Mesenchymal stem cell (in vitro differentiated cells and primary cell): ENCODE measurements at regions not wholly inside any gene's neighbourhood (a gene's known extent, or its start where the extent isn't known, plus 50 kb on each side); places are given as distances from the start of the nearest gene placed in this dataset.

ENCODE experiments used
- DNase-seq: peaks from one replicate; pipeline ENCODE4 v3.0.0-alpha.2; 2013
- H2AFZ ChIP-seq: one replicate; pipeline ENCODE4 v1.6.1; 2013; ENCODE audit warnings: low read depth, mild to moderate bottlenecking, control low read depth, inconsistent platforms, low read length, moderate library complexity
- H2AK5ac ChIP-seq: 2 replicates; pipeline ENCODE4 v1.6.1; 2013; ENCODE audit warnings: low read length, moderate library complexity, mild to moderate bottlenecking, inconsistent platforms; ENCODE audit not compliant: severe bottlenecking
- H2BK120ac ChIP-seq: one replicate; pipeline ENCODE4 v1.6.1; 2013; ENCODE audit warnings: low read depth, mild to moderate bottlenecking, inconsistent platforms, low read length, moderate library complexity
- H2BK12ac ChIP-seq, 2 experiments: one replicate each; pipeline ENCODE4 v1.6.1; 2013; ENCODE audit warnings: inconsistent platforms in 2 of 2, low read length in 2 of 2, mild to moderate bottlenecking in 2 of 2, moderate library complexity in 2 of 2, control low read depth in 1 of 2
- H2BK15ac ChIP-seq: one replicate; pipeline ENCODE4 v1.6.1; 2013; ENCODE audit warnings: mild to moderate bottlenecking, low read depth, inconsistent platforms; ENCODE audit not compliant: poor library complexity, severe bottlenecking
- H2BK5ac ChIP-seq: 2 replicates; pipeline ENCODE4 v1.6.1; 2013; ENCODE audit warnings: low read depth, mild to moderate bottlenecking, low read length, control low read depth, inconsistent platforms; ENCODE audit not compliant: poor library complexity, severe bottlenecking
- H3K14ac ChIP-seq, 2 experiments: one replicate each; pipeline ENCODE4 v1.6.1; 2013; ENCODE audit warnings: inconsistent platforms in 2 of 2, low read length in 2 of 2, control low read depth in 1 of 2, mild to moderate bottlenecking in 1 of 2, moderate library complexity in 1 of 2
- H3K18ac ChIP-seq, 2 experiments: one replicate each; pipeline ENCODE4 v1.6.1; 2013; ENCODE audit warnings: inconsistent platforms in 2 of 2, low read length in 2 of 2, control low read depth in 1 of 2, low read depth in 1 of 2, mild to moderate bottlenecking in 1 of 2
- H3K23ac ChIP-seq, 2 experiments: one replicate each; pipeline ENCODE4 v1.6.1; 2013; ENCODE audit warnings: inconsistent platforms in 2 of 2, low read length in 2 of 2, mild to moderate bottlenecking in 2 of 2, moderate library complexity in 2 of 2, control low read depth in 1 of 2
- H3K27ac ChIP-seq: 2 replicates; pipeline ENCODE4 v1.5.1; 2013; ENCODE audit warnings: mild to moderate bottlenecking, moderate library complexity, low read length, control low read depth, inconsistent platforms; ENCODE audit not compliant: poor library complexity, severe bottlenecking
- H3K27me3 ChIP-seq, 2 experiments: 2 replicates each; pipeline versions ENCODE4 v1.6.1 to v1.7.0; 2013; ENCODE audit warnings: low read length in 2 of 2, mild to moderate bottlenecking in 2 of 2, moderate library complexity in 2 of 2, control low read depth in 1 of 2, inconsistent platforms in 1 of 2; ENCODE audit not compliant: control insufficient read depth in 1 of 2, insufficient read depth in 1 of 2
- H3K36me3 ChIP-seq, 2 experiments: 2 replicates each; pipeline versions ENCODE4 v1.6.1 to v1.7.0; 2013; ENCODE audit warnings: low read length in 2 of 2, control low read depth in 1 of 2, inconsistent platforms in 1 of 2, low read depth in 1 of 2, mild to moderate bottlenecking in 1 of 2; ENCODE audit not compliant: insufficient read depth in 2 of 2, control insufficient read depth in 1 of 2
- H3K4ac ChIP-seq, 2 experiments: one replicate each; pipeline ENCODE4 v1.6.1; 2013; ENCODE audit warnings: inconsistent platforms in 2 of 2, low read length in 2 of 2, mild to moderate bottlenecking in 2 of 2, moderate library complexity in 2 of 2, control low read depth in 1 of 2, low read depth in 1 of 2
- H3K4me1 ChIP-seq: 2 replicates; pipeline ENCODE4 v1.6.1; 2013; ENCODE audit warnings: low read depth, low read length, control low read depth; ENCODE audit not compliant: control insufficient read depth, insufficient read depth
- H3K4me2 ChIP-seq: 2 replicates; pipeline ENCODE4 v1.6.1; 2013; ENCODE audit warnings: low read length, mild to moderate bottlenecking, inconsistent platforms; ENCODE audit not compliant: poor library complexity, severe bottlenecking
- H3K4me3 ChIP-seq, 2 experiments: 2 replicates each; pipeline versions ENCODE4 v1.5.1 to v1.7.0; 2013; ENCODE audit warnings: low read length in 2 of 2, mild to moderate bottlenecking in 2 of 2, control low read depth in 1 of 2, low read depth in 1 of 2; ENCODE audit not compliant: insufficient read depth in 1 of 2
- H3K79me1 ChIP-seq: replicated peaks from 2 replicates; pipeline ENCODE4 v1.6.1; 2013; ENCODE audit warnings: mild to moderate bottlenecking, control low read depth, low read length, inconsistent platforms; ENCODE audit not compliant: poor library complexity, severe bottlenecking
- H3K9ac ChIP-seq: 2 replicates; pipeline ENCODE4 v1.7.0; 2013; ENCODE audit warnings: mild to moderate bottlenecking, low read length, moderate library complexity
- H3K9me3 ChIP-seq: 2 replicates; pipeline ENCODE4 v1.7.0; 2013; ENCODE audit warnings: mild to moderate bottlenecking, low read length; ENCODE audit not compliant: control insufficient read depth
- H4K8ac ChIP-seq: one replicate; pipeline ENCODE4 v1.6.1; 2013; ENCODE audit warnings: inconsistent platforms, mild to moderate bottlenecking, low read length, moderate library complexity
- H4K91ac ChIP-seq: one replicate; pipeline ENCODE4 v1.6.1; 2013; ENCODE audit warnings: mild to moderate bottlenecking, low read length, inconsistent platforms
- WGBS: methylation state at CpG from one replicate; pipeline ENCODE4 v1.1.7; 2013; ENCODE audit warnings: mixed read lengths; 5-methylcytosine and 5-hydroxymethylcytosine counted together

DNA sequence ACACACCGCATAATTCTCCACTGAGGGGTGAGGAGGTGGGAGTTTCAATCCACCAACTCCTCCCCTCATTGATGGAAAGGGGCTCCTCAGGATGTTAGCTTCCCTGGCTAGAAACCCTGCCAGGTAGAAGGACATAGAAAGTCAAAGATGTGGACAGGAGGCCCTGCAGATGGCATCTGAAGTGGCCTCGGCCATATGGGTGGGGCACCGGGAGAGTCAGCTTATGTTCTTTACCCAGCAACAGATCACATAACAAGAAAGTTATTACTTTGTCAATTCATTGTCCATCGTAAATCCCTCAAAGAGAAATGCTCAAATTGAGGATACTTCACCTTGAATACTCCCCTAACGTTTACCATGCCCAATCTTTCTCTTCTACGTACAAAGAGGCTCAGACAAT, 97.3 kb upstream of the ARHGEF3 start:
- H2BK12ac ChIP-seq = no peak overlapping the region
- no peak overlapping the region for H3K4me3 ChIP-seq
- no peak overlapping the region for H2BK15ac ChIP-seq
- no peak overlapping the region for H2AFZ ChIP-seq
- DNase-seq = no peak
- H3K36me3 ChIP-seq = peaks cover 0 to 4% of the 10 kb centered on the region in 2 experiments
- H3K14ac ChIP-seq = no peak overlapping the region
- no peak overlapping the region for H4K91ac ChIP-seq
- H3K18ac ChIP-seq = no peak overlapping the region
- H3K79me1 ChIP-seq = no peaks in the 10 kb centered on the region
- H3K4me2 ChIP-seq = no peak overlapping the region
- H2BK120ac ChIP-seq = no peak overlapping the region
- no peak overlapping the region for H4K8ac ChIP-seq
- no peak overlapping the region for H2AK5ac ChIP-seq
- no peak overlapping the region for H3K27ac ChIP-seq
- H3K27me3 ChIP-seq = no peaks in the 10 kb centered on the region
- H3K4me1 ChIP-seq = no peaks in the 10 kb centered on the region
- H2BK5ac ChIP-seq = no peak overlapping the region
- no peaks in the 10 kb centered on the region for H3K9me3 ChIP-seq
- no peak overlapping the region for H3K9ac ChIP-seq
- H3K4ac ChIP-seq = no peak overlapping the region
- WGBS = 90% methylated on average over 3 of the region's 6 CpGs
- no peak overlapping the region for H3K23ac ChIP-seq

- H3K23ac ChIP-seq = no peak overlapping the region
- no peak overlapping the region for H3K27ac ChIP-seq
Measured at GRCh38 chr3:56896357-56896756, 94.6 kb upstream of the ARHGEF3 start.

GRCh38 chr3:56894881-56895431, 93.2 kb upstream of the ARHGEF3 start:
- Histone ChIP-seq H3K4me1 (no peaks in the 10 kb centered on the region), H3K4me2 (no peak overlapping the region), H2BK120ac (no peak overlapping the region), H2BK5ac (no peak overlapping the region), H3K4me3 (no peak overlapping the region), H3K79me1 (no peaks in the 10 kb centered on the region), H2BK15ac (no peak overlapping the region), H2AFZ (no peak overlapping the region), H2BK12ac (no peak overlapping the region), H2AK5ac (no peak overlapping the region), H3K18ac (no peak overlapping the region), H3K4ac (no peak overlapping the region), H3K14ac (no peak overlapping the region), H4K8ac (no peak overlapping the region), H3K9me3 (no peaks in the 10 kb centered on the region), H3K27ac (no peak overlapping the region), H3K27me3 (no peaks in the 10 kb centered on the region), H3K9ac (no peak overlapping the region), H3K36me3 (peaks cover 0 to 4% of the 10 kb centered on the region in 2 experiments), H3K23ac (no peak overlapping the region), H4K91ac (no peak overlapping the region)
- peak; percentile 20 for DNase-seq
- WGBS = 71% methylated on average over 9 of the region's 10 CpGs

More at GRCh38 chr3:56896357-56896756, 94.6 kb upstream of the ARHGEF3 start:
- Histone ChIP-seq H3K4me2 (no peak overlapping the region), H2BK12ac (no peak overlapping the region), H3K14ac (no peak overlapping the region), H2BK5ac (no peak overlapping the region), H2AFZ (no peak overlapping the region), H2BK15ac (no peak overlapping the region), H3K27me3 (no peaks in the 10 kb centered on the region), H4K8ac (no peak overlapping the region), H3K4me1 (no peaks in the 10 kb centered on the region), H3K79me1 (no peaks in the 10 kb centered on the region), H3K4me3 (no peak overlapping the region), H2BK120ac (no peak overlapping the region), H3K9ac (no peak overlapping the region), H2AK5ac (no peak overlapping the region), H3K18ac (no peak overlapping the region), H3K36me3 (peaks cover 0 to 4% of the 10 kb centered on the region in 2 experiments), H4K91ac (no peak overlapping the region), H3K9me3 (no peaks in the 10 kb centered on the region), H3K4ac (no peak overlapping the region)
- WGBS = 91% methylated on average over 3 of the region's 3 CpGs
- DNase-seq = no peak

GRCh38 chr3:56890448-56891091, 88.8 kb upstream of the ARHGEF3 start:
- no peak overlapping the region for H3K9ac ChIP-seq

More at GRCh38 chr3:56890448-56891091, 88.8 kb upstream of the ARHGEF3 start:
- Histone ChIP-seq H2BK5ac (no peak overlapping the region), H3K9me3 (no peaks in the 10 kb centered on the region), H3K4me2 (no peak overlapping the region), H4K8ac (no peak overlapping the region), H2BK15ac (no peak overlapping the region), H2AFZ (no peak overlapping the region), H3K36me3 (no peaks in the 10 kb centered on the region), H3K27me3 (no peaks in the 10 kb centered on the region), H3K14ac (no peak overlapping the region), H3K79me1 (no peaks in the 10 kb centered on the region), H2AK5ac (no peak overlapping the region), H3K4me3 (no peak overlapping the region), H2BK12ac (no peak overlapping the region), H4K91ac (no peak overlapping the region), H3K18ac (no peak overlapping the region), H3K23ac (no peak overlapping the region), H3K27ac (no peak overlapping the region), H3K4ac (no peak overlapping the region), H2BK120ac (no peak overlapping the region), H3K4me1 (no peaks in the 10 kb centered on the region)
- 88% methylated on average over 8 of the region's 8 CpGs for WGBS
- DNase-seq = no peak
